Stomach (tissue), 8 donors: ENCODE measurements at regions not wholly inside any gene's neighbourhood (a gene's known extent, or its start where the extent isn't known, plus 50 kb on each side); places are given as distances from the start of the nearest gene placed in this dataset.
A peak's percentile ranks its signal among the peaks of the same experiment; 100 is the strongest.

ENCODE experiments used
- DNase-seq, 2 donors: peaks; one replicate each; pipeline versions ENCODE4 v3.0.0 to v3.0.0-alpha.2; 2013 to 2019
- H3K27ac ChIP-seq, 5 donors: fragments of 200-600 bp in 4 of 5; sonication (generic) in 4 of 5; one replicate each; pipeline ENCODE4 v1.5.1; 2013 to 2019; ENCODE audit warnings: mild to moderate bottlenecking in 1 of 5, moderate library complexity in 1 of 5
- H3K27me3 ChIP-seq, 3 donors: fragments of 200-600 bp; sonication (generic); one replicate each; pipeline ENCODE4 v1.5.1; 2017 to 2019; ENCODE audit warnings: mixed run types in 1 of 3
- H3K36me3 ChIP-seq, 4 donors: fragments of 200-600 bp; sonication (generic); 1 replicate in 3 of 4; 2 replicates in 1 of 4; pipeline ENCODE4 v1.5.1; 2016 to 2019
- H3K4me1 ChIP-seq, 4 donors: fragments of 200-600 bp; sonication (generic); one replicate each; pipeline ENCODE4 v1.5.1; 2016 to 2019
- H3K4me3 ChIP-seq, 4 donors: fragments of 200-600 bp; sonication (generic) in 3 of 4; one replicate each; pipeline ENCODE4 v1.5.1; 2016 to 2019; ENCODE audit warnings: mild to moderate bottlenecking in 1 of 4
- H3K9me3 ChIP-seq, 4 donors: fragments of 200-600 bp; sonication (generic); one replicate each; pipeline ENCODE4 v1.5.1; 2016 to 2019
- EP300 ChIP-seq: sonication (generic); formaldehyde crosslinking; IDR thresholded peaks from one replicate; pipeline ENCODE4 v1.6.1; 2017; ENCODE audit warnings: antibody characterized with exemption
- POLR2A ChIP-seq, 4 donors: fragments of 450-650 bp; IDR thresholded peaks; one replicate each; pipeline ENCODE4 v1.6.1; 2016; ENCODE audit warnings: antibody characterized with exemption in 4 of 4, control low read depth in 2 of 4, mild to moderate bottlenecking in 1 of 4, moderate library complexity in 1 of 4
- POLR2AphosphoS5 ChIP-seq, 3 donors: sonication (generic); formaldehyde crosslinking; IDR thresholded peaks; one replicate each; pipeline ENCODE4 v1.6.1; 2016; ENCODE audit warnings: antibody characterized with exemption in 3 of 3
- WGBS, 5 donors: extraction: QIAGEN DNeasy Blood & Tissue Kit in 3 of 5; methylation state at CpG; one replicate each; pipeline versions ENCODE4 v1.1.5 to v1.1.7; 2013 to 2018; 5-methylcytosine and 5-hydroxymethylcytosine counted together
- intact Hi-C: fragments of 100-400 bp; cut with DNase I; formaldehyde crosslinking; loops from one replicate; pipeline ENCODE4 v1.15.1; 2023; ENCODE audit warnings: low total_unique reads
- TF ChIP-seq, protein P1 (sequence below), 7 experiments: fragments of 450-650 bp in 4 of 7; fragments of 200-600 bp in 3 of 7; sonication (generic) in 3 of 7; IDR thresholded peaks; one replicate each; pipeline ENCODE4 v1.5.1; 2016 to 2019; ENCODE audit warnings: antibody characterized with exemption in 7 of 7, control low read depth in 2 of 7, mild to moderate bottlenecking in 1 of 7
- donor health status: healthy with polysubstance abuse.
- donor health status: Bipolar disorder and iron deficiency.
- donor health status: healthy.

DNA sequence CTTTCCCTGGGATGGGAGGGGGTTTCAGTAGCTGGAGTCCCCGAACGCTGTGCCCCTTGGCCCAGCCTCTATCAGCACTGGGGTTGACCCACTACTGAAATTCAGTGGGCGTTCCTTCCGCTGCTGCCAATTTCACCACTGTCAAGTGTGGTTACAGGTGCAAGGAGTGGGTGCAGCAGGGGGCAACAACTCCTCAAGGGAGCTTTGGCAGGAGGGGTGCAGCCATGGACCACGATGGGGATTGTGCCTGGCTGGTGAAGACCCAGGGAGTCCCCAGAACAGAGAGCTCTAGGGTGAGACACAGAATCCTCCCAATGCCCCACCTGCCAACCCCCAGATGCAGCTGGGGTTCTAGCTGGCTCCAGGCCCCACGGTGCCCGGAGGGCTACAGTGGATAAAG, 123.5 kb upstream of the SDK2 start:
- Histone ChIP-seq H3K9me3 (no peaks in the 10 kb centered on the region), H3K36me3 (no peaks in the 10 kb centered on the region), H3K27ac (no peak overlapping the region), H3K4me3 (no peak overlapping the region), H3K27me3 (no peaks in the 10 kb centered on the region), H3K4me1 (peaks cover 0 to 16% (median 12%) of the 10 kb centered on the region in 4 donors)
- 71 to 93% (median 83%) methylated on average over 7 of the region's 7 CpGs for WGBS, 5 donors
- TF ChIP-seq POLR2A (IDR thresholded peaks at IDR 0.05) (no peak), POLR2AphosphoS5 (IDR thresholded peaks at IDR 0.05) (no peak), EP300 (no peak)
- TF ChIP-seq, protein P1, sequence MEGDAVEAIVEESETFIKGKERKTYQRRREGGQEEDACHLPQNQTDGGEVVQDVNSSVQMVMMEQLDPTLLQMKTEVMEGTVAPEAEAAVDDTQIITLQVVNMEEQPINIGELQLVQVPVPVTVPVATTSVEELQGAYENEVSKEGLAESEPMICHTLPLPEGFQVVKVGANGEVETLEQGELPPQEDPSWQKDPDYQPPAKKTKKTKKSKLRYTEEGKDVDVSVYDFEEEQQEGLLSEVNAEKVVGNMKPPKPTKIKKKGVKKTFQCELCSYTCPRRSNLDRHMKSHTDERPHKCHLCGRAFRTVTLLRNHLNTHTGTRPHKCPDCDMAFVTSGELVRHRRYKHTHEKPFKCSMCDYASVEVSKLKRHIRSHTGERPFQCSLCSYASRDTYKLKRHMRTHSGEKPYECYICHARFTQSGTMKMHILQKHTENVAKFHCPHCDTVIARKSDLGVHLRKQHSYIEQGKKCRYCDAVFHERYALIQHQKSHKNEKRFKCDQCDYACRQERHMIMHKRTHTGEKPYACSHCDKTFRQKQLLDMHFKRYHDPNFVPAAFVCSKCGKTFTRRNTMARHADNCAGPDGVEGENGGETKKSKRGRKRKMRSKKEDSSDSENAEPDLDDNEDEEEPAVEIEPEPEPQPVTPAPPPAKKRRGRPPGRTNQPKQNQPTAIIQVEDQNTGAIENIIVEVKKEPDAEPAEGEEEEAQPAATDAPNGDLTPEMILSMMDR (IDR thresholded peaks at IDR 0.05) = no peak
- intact Hi-C loops = no loop called here
- no peak for DNase-seq

DNA sequence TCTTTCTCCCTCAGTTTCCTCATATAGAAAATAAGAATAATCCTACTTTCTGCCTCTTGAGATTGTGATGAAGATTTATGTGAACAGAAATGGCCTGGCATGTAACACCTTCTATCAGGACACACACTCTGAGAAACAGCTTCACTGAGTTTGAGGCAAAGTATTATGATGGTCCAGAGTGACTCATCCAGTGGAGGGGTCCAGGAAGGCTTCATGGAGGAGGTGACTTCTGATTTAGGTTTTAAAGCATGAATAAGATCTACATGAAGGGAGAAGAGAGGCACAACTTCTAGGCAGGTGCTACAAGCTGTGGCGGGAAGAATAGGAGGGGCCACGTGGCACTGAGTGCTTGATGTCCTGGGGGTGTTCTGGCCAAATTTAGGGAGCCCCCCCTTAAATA, 124.4 kb upstream of the SDK2 start:
- peaks cover 0 to 16% (median 12%) of the 10 kb centered on the region in 4 donors for H3K4me1 ChIP-seq
- 74 to 100% (median 87%) methylated on average over 2 of the region's 2 CpGs for WGBS, 5 donors
- TF ChIP-seq, protein P1 (IDR thresholded peaks at IDR 0.05) = no peak
- TF ChIP-seq EP300 (no peak), POLR2A (IDR thresholded peaks at IDR 0.05) (no peak), POLR2AphosphoS5 (IDR thresholded peaks at IDR 0.05) (no peak)
- no peak overlapping the region for H3K4me3 ChIP-seq
- H3K27ac ChIP-seq = no peak overlapping the region
- H3K36me3 ChIP-seq = no peaks in the 10 kb centered on the region
- no peak for DNase-seq
- no peaks in the 10 kb centered on the region for H3K27me3 ChIP-seq
- no peaks in the 10 kb centered on the region for H3K9me3 ChIP-seq
- intact Hi-C loops = no loop called here

DNA sequence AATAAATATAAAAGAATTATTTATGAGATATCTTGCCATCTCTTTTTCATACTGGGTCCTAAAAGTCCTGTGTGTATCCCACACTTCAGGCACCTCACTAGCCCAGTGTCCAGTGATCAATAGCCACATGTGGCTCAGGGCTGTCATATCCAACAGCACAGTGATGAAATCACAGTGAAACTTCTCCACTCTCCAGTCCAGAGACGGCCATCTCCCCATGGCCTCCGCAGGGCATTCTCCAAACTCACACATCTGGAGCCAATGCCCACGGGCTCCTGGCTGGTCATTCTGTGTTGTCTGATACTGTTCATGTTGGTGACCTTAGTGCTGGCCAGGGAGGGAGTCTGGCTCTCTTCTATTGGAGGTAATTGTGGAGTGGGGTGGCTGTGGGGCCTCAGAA, 125.2 kb upstream of the SDK2 start:
- 79 to 88% (median 85%) methylated on average over 3 of the region's 3 CpGs for WGBS, 5 donors
- no peak for DNase-seq
- intact Hi-C loops = no loop called here
- Histone ChIP-seq H3K36me3 (no peaks in the 10 kb centered on the region), H3K27ac (no peak overlapping the region), H3K9me3 (no peaks in the 10 kb centered on the region), H3K4me3 (no peak overlapping the region), H3K27me3 (no peaks in the 10 kb centered on the region), H3K4me1 (peaks cover 0 to 16% (median 12%) of the 10 kb centered on the region in 4 donors)
- TF ChIP-seq EP300 = no peak
- TF ChIP-seq, protein P1 (IDR thresholded peaks at IDR 0.05) = no peak
- TF ChIP-seq POLR2A (IDR thresholded peaks at IDR 0.05) = no peak
- TF ChIP-seq POLR2AphosphoS5 (IDR thresholded peaks at IDR 0.05) = no peak

DNA sequence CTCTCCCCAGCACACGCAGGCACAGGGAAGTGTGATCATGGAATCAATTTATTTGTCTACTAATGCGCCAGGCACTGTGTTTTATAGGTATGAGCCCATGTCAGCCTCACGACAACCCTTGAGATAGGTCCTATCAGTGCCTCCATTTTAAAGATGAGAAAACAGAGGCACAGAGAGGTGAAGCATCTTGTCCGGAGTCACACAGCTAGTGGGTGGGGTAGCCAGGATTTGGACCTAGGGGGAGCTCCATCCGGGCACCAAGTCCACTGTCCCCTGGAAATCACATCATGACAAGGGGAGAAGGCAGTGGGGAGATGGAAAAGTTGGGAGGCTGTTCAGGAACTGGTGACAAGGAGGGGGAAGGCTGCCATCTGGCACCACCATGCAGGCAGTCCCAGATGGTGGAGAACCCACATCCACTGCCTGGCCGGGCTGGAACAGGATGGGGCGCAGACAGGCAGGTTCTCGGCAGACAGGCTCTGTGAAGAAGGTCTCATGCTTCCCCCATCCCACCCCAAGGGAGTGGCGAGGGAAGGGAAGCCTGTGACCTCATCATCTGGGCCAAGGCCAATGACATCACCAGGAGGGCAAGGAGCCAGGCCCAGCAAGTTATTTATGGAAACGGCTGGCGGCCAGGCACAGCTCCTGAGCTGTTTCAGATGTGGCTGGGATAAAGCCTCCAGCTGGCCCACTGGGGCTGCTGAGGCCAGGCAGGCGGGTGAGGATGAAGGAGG, 126.0 kb upstream of the SDK2 start:
- H3K4me1 ChIP-seq = peaks cover 0 to 16% (median 12%) of the 10 kb centered on the region in 4 donors
- intact Hi-C loops = no loop called here
- TF ChIP-seq POLR2A (IDR thresholded peaks at IDR 0.05) (no peak), POLR2AphosphoS5 (IDR thresholded peaks at IDR 0.05) (peak in 2 of 3 donors; percentile 53 to 73)
- TF ChIP-seq, protein P1 (IDR thresholded peaks at IDR 0.05) = no peak

More for the DNA sequence above, 126.0 kb upstream of the SDK2 start:
- Histone ChIP-seq H3K27me3 (peaks cover 0 to under 1% (median 0%) of the 10 kb centered on the region in 3 donors), H3K9me3 (no peaks in the 10 kb centered on the region), H3K27ac (peak overlapping the region in 1 of 5 donors; percentile 38), H3K4me3 (no peak overlapping the region), H3K36me3 (no peaks in the 10 kb centered on the region)
- DNase-seq = peak; percentile 81 to 95
- WGBS, 5 donors = 45 to 54% (median 50%) methylated on average over 11 to 12 of the region's 12 CpGs
